NCI-H2196 (cell line): ENCODE measurements at regions not wholly inside any gene's neighbourhood (a gene's known extent, or its start where the extent isn't known, plus 50 kb on each side); places are given as distances from the start of the nearest gene placed in this dataset.
"Not testable (repeated sequence)": the region's sequence is repeated elsewhere in the genome, so short reads cannot be mapped to it uniquely, and the experiment has no call there.

Experiments used
- DNase-seq: peaks from one replicate; lab custom pipeline; 2025; ENCODE audit not compliant: unreplicated experiment; lab: John Stamatoyannopoulos, UW

GRCh38 chr6:145075425-145075824 lies 659.9 kb downstream of the EPM2A start:
- DNase-seq = no peak

DNA sequence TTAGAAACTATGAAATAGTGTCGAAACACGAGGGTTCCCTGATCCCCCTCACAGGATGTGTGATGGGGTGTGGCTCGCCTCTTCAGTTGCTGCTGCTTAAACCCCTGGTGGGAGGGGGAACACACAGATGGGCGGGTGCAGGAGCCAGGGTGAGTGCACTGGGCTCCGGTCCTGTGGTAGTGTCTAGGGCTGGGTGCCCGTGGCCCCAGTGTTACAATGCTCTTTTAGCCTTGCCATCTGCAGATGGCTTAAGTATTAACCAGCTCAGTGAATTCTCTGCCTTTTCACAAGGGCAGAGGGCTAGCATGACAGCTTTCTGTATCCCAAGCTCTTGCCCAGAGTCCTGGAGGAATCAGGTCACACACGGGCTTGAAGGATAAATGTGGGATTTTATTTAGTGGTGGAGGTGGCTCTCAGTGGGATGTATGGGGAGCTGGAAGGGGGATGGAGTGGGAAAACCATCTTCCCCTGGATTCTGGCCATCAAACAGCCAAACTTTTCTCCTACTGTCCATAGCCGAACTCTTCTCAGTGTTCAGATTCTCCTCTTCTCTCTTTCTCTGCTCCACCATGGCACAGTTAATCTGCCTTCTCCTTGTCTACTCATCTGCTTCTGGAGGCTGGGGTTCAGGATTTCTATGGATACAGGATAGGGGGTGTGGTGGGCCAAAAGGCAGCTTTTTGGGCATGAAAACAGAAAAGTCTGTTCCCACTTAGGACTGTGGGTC lies 659.0 kb downstream of the EPM2A start:
- DNase-seq = no peak

DNA sequence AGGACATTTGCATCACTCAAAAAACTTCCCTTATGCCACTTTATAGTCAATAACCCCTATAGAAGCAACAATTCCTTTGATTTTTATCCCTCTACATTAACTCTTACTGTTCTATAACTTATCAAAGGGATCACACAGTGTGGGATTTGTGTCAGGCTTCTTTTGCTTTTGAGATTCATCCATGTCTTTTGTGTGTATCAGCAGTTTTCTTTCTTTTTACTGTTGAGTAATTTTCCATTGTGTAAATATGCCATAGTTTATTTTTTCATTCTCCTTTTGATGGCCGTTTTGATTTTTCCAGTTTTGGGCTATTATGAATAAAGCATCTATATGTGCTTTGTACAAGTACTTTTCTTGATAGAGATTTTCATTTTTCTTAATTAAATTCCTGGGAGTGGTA lies 657.9 kb downstream of the EPM2A start:
- no peak for DNase-seq

DNA sequence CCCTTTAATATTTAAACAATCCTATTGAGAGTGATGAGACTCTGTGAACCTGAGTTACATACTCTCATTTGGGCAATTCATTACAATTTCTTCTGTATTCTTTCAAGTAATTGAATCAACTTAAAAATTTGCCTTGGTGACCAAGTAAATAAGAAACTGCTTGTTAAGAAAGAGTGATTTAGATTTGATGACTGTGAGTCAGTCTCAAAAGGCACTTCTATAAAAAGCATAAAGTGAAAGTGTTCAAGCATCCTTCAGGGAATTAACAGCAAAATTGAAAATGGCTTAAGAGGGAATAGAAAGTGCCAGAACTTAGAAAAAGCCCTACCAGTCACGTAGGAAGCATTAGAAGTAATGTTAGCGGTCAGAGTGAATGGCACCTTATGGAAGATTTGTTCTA lies 654.7 kb downstream of the EPM2A start:
- DNase-seq = no peak

GRCh38 chr6:145081677-145082076 lies 653.6 kb downstream of the EPM2A start:
- DNase-seq = no peak

DNA sequence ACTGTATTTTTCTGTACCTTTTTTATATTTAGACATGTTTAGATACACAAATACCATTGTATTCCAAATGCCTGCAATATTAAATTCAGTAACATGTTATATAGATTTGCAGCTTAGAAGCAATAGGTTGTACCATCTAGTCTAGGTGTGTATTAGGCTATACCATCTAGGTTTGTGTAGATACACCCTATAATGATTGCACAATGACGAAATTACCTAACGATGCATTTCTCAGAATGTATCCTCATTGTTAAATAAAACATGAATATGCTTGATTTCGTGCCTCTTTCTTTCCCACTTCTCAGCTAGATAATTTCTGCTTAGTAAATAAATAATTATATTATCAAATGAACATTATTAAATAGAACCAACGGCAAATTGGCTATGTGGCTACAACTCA lies 653.0 kb downstream of the EPM2A start:
- no peak for DNase-seq

GRCh38 chr6:145086197-145086596 lies 649.1 kb downstream of the EPM2A start:
- no peak for DNase-seq

GRCh38 chr6:145087034-145087433 lies 648.3 kb downstream of the EPM2A start:
- no peak for DNase-seq

GRCh38 chr6:145090801-145091585 lies 644.3 kb downstream of the EPM2A start:
- no peak for DNase-seq

GRCh38 chr6:145091586-145092142 lies 643.7 kb downstream of the EPM2A start:
- no peak for DNase-seq

GRCh38 chr6:145092554-145092953 lies 642.8 kb downstream of the EPM2A start:
- DNase-seq = no peak

- DNase-seq = no peak
Measured at GRCh38 chr6:145093226-145093625, 642.1 kb downstream of the EPM2A start.

- peak; percentile 46 for DNase-seq
Measured at GRCh38 chr6:145096846-145097245, 638.5 kb downstream of the EPM2A start.

DNA sequence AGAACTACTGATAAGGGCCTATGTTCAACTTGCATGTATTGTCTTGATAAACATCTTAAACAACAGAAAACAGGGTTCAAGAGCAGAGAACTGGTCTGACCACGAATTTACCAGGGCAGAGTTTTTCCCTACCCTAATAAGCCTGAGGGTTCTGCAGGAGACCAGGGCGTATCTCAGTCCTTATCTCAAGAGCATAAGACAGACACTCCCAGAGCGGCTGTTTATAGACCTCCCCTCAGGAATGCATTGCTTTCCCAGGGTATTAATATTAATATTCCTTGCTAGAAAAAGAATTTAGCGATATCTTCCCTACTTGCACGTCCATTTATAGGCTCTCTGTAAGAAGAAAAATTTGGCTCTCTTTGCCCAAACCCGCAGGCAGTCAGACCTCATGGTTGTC lies 637.2 kb downstream of the EPM2A start:
- not testable (repeated sequence) for DNase-seq

- no peak for DNase-seq
Measured at GRCh38 chr6:145099713-145100112, 635.6 kb downstream of the EPM2A start.

DNA sequence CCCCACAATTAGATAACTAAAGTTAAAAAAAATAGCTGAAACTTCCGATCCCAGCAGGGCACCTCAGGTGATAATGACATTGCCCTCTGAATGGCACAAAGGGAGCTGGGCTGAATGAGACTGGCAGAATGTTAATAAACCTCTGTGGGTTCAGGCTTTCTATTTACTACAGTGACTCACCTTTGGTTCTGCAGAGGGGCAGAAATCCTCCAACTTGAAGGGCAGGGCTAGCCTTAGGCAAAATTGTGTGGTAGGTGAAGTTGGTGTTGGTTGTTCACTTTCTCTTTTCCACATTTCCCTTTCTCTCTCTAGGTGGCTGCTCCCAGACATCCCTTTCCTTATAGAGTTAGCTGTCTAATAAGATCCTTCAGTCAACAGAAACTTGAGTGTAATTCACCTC lies 625.2 kb downstream of the EPM2A start:
- DNase-seq = no peak

DNA sequence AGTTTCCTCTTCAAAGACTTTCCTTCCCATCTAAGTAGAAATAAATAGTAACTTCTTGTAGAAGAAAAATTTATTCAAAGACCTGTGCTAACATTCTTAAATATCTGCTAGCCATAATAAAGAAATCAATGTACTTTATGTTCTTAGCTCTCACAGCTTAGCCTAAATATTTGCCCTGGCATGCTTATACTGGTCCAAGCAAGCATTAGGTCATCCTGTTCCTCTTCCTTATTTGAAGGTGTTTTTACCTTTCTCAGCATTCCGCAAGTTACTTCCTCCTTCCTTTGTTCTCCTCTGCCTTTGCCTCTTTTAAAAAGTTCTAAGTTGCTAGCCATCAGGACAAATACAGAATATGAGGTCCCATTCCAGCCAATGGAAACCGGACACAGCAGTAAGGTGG lies 623.9 kb downstream of the EPM2A start:
- DNase-seq = not testable (repeated sequence)

GRCh38 chr6:145112711-145113148 lies 622.6 kb downstream of the EPM2A start:
- no peak for DNase-seq

GRCh38 chr6:145115638-145116037 lies 619.7 kb downstream of the EPM2A start:
- no peak for DNase-seq

DNA sequence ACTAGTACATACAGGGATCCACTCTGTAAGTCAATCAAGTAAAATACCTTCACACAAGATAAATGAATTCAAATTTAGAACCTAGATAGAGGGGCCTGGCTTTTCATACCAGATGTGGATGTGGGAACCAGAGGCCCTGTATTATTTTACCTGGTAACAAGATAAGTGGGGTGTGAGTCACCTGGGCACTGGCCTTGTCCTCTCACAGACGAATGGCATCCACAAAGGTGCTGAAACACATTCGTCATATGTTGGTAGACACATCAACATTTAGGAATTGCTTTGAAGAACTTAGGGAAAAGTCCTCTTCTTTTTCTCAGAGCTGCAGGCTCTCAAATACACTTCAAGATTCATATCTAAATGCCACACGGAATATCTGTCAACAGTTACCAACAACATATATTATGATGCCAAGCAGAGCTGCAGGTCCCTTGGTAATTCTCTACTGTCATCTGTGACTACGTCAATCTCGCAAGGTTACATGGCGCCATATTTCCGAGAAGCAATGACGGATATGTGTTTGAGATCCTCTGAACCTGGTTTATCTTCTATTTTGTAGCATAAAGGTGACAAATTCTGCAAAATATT lies 618.6 kb downstream of the EPM2A start:
- no peak for DNase-seq

GRCh38 chr6:145118224-145118623 lies 617.1 kb downstream of the EPM2A start:
- DNase-seq = no peak

DNA sequence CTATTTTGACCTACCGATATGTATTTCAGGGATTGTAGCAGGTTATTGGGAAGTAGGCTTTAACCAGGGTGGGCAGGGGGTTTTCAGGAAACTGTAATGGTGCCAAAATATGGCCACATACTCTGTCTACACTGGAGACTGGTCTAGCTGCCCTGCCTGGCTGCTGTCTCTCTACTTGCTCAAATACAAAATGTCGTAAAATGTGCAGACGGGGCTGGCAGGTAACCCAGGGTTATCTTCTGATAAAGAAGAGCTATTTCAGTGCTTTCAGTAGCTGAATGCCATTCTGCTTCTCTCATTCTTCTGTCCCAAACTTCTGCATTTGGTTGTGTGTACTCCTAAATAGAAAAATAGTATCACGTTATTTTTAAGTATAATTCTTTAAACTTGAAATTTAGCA lies 616.2 kb downstream of the EPM2A start:
- DNase-seq = no peak
